ENCODE measurements at regions not wholly inside any gene's neighbourhood (a gene's known extent, or its start where the extent isn't known, plus 50 kb on each side); places are given as distances from the start of the nearest gene placed in this dataset.

GRCh38 chr14:26194816-26195215, 403.0 kb downstream of the NOVA1 start:
- no peak for TF ChIP-seq CTCF (IDR thresholded peaks at IDR 0.05; ENCODE audit: insufficient read depth, low read length)
- no peak for TF ChIP-seq REST (IDR thresholded peaks at IDR 0.05; ENCODE audit: insufficient replicate concordance, low read depth)
- TF ChIP-seq SPI1 (IDR thresholded peaks at IDR 0.05; ENCODE audit: borderline replicate concordance, low read depth): no peak
- TF ChIP-seq POLR2AphosphoS5 (IDR thresholded peaks at IDR 0.05; ENCODE audit: low read depth): no peak
